T-helper 1 cell treated with Interleukin-12 subunit alpha and Interleukin-12 subunit beta and Interleukin-4 antibody, amounts not matched to agents 30 ng/mL and 1 ng/mL, for 36 hours (primary cell): ENCODE measurements at regions not wholly inside any gene's neighbourhood (a gene's known extent, or its start where the extent isn't known, plus 50 kb on each side); places are given as distances from the start of the nearest gene placed in this dataset.
"Not testable (repeated sequence)": the region's sequence is repeated elsewhere in the genome, so short reads cannot be mapped to it uniquely, and the experiment has no call there.

Source experiments
- intact Hi-C: fragments of 100-400 bp; cut with micrococcal nuclease; formaldehyde crosslinking; loops from one replicate; pipeline ENCODE4 v1.15.1; 2024

DNA sequence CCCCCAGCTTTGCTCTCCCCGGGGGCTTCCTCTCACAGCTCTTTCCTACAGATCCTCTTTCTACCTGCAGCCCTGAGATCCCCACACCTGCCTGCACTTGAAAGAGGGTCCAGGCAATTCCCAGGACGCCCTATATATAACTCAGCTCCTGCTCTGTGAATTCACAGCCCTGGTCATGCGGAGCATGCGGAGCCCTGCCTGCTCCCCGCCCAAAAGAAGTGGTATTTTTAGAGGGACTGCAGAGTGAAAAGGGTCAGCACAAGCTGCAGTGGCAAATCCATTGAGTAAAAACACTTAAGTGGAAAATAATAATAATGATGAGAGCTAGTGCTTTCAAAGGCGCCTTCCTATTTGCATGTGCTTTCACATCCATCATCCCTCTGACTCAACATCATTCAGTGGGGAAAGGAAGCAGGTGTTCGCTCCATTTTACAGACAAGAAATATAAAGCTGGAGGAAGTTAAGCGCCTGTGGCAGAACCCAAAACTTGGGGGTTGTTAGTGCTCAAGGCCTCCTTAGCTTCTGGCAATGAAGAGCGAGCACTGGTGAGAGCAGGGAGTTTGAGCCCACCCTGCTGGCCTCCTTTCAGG is 76.3 kb upstream of the LIPC start:
- intact Hi-C loops = no loop called here

DNA sequence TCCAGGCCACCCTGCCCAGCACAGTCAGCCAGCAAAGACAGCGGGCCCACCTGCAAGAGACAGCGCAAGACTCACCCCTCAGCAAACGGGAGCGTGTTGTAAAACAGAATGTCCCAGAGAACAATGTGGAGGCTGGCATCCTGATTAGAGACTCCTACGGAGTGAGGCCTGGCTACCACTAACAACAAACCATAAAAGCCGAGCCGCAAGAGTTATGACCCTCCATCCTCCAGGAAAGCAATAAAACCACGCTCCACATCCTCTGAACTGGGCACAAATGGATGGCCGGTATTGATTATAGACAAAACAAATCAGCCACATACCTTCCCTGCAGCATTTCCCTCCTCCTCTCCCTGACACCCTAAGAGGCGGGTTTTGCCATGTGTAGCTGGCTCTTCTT is 75.8 kb upstream of the LIPC start:
- intact Hi-C loops = no loop called here

DNA sequence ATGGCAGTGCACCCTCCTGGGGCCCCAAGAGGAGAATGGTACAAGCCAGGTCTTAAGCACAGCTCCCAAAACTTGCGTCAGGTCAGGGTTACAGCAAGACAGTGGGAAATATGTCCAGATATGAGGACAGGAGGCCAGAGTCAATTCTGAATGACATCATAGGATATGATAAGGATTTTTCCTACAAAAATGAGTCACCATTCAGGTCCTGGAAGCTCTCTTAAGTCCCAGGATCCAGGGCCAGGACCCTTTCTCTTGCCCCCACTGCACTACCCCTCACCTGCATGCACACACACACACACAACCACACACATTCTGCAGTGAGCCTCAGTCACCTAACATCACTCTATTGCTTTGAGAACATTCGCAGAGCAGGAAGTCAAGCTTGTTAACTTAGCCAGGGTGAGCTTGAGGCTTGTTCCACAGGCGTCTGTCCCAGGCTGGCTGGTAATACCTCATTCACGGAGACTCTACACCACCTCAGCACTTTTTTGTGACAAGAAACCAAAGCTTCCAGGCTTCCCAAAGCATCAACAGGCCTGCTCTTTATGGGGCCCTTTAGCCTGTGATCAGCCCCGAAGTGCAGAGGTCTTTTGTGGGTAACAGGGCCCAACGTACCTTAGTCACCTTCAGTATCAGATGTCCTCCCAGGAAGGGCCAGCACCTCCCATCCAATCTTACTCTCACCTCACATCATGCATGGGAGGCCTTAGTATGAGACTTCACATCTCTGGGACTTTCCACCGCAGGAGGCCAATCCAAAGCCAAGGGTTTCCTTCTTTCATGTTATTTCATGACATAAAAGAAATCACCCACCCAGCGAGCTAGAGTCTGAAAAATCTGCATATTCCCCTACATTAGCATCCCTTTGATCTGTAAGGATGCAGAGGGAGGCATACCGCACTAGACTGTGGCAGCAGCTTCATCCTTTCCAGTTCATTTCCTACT is 74.0 kb upstream of the LIPC start:
- intact Hi-C loops = loop anchor here (1.0 kb wide), 1 partner anchor 10 kb away; no protein-coding TSS in a partner anchor

DNA sequence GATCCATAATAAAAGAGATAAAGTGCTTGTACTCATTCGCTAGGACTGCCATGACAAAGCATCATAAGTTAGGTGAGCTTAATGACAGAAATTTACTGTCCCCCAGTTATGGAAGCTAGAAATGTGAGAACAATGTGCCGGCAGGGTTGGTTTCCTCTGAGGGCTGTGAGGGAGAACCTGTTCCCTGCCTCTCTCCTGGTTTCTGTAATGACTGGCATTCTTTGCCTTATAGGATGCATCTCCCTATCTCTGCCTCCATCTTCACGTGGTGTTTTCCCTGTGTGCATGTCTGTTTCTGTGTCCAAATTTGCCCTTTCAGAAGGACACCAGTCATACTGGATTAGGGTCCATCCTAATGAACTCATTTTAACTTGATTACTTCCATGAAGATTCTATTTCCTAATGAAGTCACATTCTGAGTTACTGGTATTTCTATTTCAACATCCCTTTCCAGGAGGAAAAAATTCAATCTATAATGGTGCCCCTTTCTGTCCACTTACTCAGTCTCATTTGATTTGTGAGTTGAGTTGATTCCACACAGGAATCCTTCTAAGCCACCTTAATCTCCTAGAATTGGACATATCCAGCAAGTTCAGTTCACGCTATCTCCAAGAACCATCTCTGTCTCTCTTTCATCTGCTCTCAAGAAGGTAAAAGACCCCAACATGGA is 71.2 kb upstream of the LIPC start:
- intact Hi-C loops = loop anchor here (10.0 kb wide), 1 partner anchor 46 kb away; no protein-coding TSS in a partner anchor

DNA sequence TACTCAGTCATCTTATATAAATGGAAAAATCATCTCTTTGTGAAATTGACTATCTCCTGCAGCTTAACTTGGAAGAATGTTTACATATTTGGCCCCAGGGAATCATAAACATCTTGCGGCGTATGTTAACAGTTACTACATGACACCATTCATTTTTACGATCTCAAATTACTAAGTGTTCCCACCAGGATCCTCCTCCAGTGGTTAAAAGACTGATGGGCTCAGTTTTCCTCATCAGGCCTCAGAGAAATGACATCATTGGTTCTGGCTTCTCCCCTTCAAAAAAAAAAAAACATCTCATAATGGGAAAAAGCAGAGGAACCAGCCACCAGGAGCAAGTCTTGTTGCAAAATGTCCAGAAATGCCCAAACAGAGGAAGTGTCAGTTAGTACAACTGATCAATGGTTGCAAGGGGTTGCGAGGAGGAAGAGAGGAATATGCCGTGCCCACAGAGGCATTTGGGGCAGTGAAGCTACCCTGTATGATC is 70.5 kb upstream of the LIPC start:
- intact Hi-C loops = loop anchor here (10.0 kb wide), 1 partner anchor 47 kb away; no protein-coding TSS in a partner anchor

DNA sequence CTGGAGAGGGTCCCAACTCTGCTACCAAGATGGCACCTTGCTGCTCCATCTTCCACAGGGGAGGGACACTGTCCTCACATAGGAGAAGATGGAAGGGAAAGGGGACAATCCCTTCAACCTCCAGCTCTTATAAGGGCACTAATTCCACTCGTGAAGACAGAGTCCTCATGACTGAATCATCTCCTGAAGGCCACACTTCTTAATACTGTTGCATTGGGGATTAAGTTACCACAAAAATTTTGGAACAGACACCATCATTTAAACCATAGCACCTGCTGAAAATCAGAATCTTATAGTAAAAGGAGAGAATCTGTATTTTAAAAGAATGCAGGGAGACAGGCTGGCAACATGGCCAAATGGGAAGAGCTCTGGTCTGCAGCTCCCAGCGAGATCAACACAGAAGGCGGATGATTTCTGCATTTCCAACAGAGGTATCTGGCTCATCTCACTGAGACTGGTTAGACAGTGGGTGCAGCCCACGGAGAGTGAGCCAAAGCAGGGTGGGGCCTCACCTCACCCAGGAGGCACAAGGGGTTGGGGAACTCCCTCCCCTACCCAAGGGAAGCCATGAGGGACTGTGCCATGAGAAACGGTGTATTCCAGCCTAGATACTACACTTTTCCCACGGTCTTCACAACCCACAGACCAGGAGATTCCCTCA is 69.4 kb upstream of the LIPC start:
- intact Hi-C loops = loop anchor here (10.0 kb wide), 1 partner anchor 48 kb away; no protein-coding TSS in a partner anchor

DNA sequence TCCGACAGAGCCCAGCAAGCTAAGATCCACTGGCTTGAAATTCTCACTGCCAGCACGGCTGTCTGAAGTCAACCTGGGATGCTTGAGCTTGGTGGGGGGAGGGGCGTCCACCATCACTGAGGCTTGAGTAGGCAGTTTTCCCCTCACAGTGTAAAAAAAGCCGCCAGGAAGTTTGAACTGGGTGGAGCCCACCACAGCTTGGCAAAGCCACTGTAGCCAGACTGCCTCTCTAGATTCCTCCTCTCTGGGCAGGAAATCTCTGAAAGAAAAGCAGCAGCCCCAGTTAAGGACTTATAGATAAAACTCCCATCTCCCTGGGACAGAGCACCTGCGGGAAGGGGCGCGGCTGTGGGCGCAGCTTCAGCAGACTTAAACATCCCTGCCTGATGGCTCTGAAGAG is 68.7 kb upstream of the LIPC start:
- intact Hi-C loops = loop anchor here (10.0 kb wide), 1 partner anchor 48 kb away; no protein-coding TSS in a partner anchor

DNA sequence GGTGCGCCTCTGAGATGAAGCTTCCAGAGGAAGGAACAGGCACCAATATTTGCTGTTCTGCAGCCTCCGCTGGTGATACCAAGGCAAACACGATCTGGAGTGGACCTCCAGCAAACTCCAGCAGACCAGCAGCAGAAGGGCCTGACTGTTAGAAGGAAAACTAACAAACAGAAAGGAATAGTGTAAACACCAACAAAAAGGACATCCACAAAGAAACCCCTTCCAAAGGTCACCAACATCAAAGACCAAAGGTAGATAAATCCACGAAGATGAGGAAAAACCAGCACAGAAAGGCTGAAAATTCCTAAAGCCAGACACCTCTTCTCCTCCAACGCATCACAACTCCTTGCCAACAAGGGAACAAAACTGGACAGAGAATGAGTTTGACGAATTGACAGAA is 68.1 kb upstream of the LIPC start:
- intact Hi-C loops = loop anchor here (10.0 kb wide), 1 partner anchor 49 kb away; no protein-coding TSS in a partner anchor

DNA sequence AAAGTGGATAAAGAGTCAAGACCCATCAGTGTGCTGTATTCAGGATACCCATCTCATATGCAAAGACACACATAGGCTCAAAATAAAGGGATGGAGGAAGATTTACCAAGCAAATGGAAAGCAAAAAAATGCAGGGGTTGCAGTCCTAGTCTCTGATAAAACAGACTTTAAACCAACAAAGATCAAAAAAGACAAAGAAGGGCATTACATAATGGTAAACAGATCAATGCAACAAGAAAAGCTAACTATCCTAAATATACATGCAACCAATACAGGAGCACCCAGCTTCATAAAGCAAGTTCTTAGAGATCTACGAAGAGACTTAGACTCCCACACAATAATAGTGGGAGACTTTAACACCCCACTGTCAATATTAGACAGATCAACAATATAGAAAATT is 66.7 kb upstream of the LIPC start:
- intact Hi-C loops = loop anchor here (10.0 kb wide), 1 partner anchor 50 kb away; no protein-coding TSS in a partner anchor

DNA sequence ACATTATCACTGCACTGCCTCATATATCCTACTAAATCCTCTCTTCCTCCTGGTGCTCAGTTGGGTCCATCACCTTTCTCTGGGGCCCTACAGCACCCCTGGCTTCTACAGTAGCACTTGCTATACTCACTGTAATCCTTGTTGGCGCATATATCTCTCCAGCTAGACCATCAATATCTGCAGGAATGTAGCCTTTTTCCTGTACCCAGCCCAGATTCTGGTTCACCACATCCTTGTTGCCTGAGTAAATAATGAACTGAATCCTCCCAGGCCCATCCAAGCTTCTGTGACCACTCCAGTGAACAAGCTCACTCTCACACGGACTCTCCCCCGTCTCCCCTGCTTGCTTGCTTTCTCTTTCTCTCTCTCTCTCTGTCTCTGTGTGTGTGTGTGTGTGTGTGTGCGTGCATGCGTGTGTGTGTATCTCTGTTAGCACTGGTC is 62.5 kb upstream of the LIPC start:
- intact Hi-C loops = loop anchor here (10.0 kb wide), 1 partner anchor 54 kb away; no protein-coding TSS in a partner anchor

DNA sequence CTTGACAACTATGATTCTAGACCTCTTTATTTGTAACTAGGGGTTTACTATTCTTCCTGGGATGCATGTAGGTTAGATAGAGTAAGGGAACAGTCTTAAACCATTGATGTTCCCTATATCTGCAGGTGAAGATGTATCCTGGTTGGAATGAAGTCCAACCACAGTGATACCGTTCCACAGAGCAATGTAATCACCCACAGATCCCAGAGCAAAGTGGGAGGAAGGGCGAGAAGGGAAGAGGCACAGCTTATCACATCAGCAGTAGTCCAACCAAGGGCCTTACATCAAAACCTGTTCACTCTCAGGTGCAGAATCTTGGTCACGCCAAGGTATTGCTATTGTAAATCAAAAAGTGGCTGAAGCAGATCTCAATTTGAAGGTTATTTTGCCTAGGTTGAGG is 61.8 kb upstream of the LIPC start:
- intact Hi-C loops = loop anchor here (10.0 kb wide), 1 partner anchor 55 kb away; no protein-coding TSS in a partner anchor

DNA sequence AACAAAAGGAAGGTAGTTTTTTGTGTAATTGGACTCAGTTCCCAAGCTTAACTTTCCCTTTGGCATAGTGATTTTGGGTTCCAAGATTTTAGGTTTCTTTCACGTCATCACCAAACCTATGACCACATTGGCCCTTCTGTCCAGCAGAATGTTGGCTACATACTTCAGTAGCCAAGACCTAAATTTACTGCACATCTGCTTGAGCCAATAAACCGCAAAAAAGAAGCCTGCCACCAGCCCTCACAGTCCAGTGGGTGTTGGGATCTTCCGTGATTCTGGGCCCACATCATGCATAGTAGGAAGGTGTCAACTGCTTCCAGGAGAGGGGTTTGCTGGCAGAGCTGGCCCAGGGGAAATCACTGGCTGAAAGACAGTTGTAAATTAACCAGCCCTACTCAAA is 57.6 kb upstream of the LIPC start:
- intact Hi-C loops = no loop called here

DNA sequence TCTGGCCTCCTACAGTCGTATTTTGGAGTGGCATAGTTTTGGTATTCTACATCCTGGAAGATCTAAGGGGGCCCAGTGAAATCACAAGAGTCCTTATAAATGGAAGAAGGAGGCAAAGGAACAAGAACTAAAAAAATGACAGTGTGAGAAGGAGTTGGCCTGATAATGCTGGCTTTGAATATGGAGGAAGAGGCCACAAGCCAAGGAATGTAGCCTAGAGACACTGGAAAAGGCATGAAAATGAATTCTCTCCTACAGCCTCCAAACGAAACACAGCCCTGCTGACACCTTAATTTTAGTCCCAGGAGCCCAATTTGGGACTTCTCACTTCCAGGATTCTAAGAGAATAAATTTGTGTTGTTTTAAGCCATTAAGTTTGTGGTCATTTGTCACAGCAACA is 54.6 kb upstream of the LIPC start:
- intact Hi-C loops = no loop called here

DNA sequence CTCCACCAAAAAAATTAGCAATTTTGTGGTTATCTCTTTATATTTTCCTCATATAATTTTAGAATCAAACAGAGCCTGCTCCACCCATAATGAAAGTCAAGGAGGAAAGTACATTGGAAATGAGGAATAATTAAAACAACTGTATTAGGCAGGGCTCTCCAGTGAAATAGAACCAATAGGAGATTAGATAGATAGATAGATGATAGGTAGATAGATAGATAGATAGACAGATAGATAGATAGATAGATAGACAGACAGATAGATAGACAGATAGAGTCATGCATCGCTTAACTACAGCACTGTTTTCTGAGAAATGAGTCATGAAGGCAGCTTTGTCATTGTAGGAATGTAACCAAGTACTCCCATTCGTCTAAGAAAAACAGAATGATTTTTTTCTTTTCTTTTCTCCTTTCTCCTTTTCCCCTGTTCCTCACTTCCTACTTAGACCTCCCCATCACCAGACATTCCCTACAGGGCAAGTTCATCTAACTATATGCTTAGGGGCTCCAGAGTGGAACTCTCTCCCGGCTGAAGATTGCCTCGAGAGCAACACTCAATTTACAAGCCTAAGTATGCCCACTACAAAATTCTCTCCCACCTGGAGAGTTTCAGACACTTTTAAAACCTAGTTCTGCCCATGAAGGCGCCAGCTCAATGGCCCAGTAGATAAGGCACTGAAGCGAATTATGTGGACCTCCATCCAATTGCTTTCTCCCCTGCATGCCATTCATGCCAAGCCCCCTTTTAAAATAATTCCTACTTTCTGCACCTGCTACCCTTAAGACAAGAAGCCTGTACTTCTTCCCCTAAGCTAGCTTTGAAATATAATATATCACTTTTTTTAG is 53.3 kb upstream of the LIPC start:
- intact Hi-C loops = no loop called here

DNA sequence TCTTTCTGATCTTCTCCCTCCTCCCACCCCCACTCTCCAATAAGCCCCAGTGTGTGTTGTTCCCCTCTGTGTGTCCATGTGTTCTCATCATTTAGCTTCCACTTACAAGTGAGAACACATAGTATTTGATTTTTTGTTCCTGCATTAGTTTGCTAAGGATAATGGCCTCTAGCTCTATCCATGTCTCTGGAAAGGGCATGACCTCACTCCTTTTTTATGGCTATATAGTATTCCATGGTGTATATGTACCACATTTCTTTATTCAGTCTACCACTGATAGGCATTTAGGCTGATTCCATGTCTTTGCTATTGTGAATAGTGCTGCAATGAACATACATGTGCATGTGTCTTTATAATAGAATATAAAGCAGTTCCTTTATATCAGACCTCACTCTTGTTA is 52.3 kb upstream of the LIPC start:
- intact Hi-C loops = not testable (repeated sequence)

DNA sequence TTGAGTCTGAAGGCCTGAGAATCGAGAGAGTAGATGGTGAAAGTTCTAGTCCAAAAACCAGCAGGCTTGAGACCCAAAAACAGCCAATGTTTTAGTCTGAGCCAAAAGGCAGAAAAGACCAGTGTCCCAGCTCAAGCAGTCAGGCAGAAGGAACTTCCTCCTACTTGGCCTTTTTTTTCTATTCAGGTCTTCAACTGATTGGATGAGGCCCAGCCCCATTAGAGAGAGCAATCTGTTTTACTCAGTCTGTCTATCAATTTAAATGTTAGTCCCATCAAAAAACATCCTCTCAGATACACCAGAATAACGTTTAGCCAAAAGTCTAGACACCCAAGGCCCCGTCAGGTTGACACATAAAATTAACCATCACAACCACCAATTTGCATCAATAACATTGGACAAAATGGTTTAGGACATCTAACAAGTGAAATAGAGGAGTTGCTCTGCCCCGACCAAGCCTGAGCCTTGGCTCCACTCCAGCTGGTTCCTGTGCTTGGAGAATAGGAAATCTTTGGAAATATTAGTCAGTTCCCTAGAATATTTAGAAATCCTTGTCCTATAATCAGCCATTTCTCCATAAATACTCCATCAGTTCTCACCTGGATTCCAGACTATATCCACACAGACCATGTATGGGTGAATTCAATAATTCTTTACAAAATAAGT is 51.4 kb upstream of the LIPC start:
- intact Hi-C loops = loop anchor here (5.0 kb wide), 1 partner anchor 108 kb away; no protein-coding TSS in a partner anchor

DNA sequence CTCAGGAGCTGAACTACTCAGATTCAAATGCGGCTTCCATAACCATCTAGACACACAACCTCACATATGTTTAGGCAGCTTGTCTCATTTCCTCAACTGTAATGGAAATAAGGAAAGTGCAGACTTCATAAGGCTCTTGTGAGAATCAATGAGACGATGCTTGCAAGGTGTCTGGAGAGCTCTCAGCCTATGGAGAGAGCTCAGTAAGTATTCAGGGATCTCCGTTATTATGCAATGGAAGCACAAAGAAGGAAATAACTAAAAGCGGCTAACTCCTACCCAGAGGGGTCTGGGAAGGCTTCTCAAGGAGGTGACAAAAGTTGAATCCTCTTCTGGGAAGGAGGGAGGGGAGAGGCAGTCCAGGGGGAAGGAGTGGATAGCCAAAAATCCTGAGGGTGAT is 50.1 kb upstream of the LIPC start:
- intact Hi-C loops = loop anchor here (5.0 kb wide), 1 partner anchor 109 kb away; no protein-coding TSS in a partner anchor
